Activated T-cell treated with anti-CD3 and anti-CD28 coated beads, Interleukin-2, amount 50 U/mL, for 4 hours (primary cell): ENCODE measurements at regions not wholly inside any gene's neighbourhood (a gene's known extent, or its start where the extent isn't known, plus 50 kb on each side); places are given as distances from the start of the nearest gene placed in this dataset.

Source experiments
- ATAC-seq, 2 donors: fragments of 200-7000 bp; cut with Tn5 transposase; one replicate each; pipeline ENCODE4 v1.10.0; 2021
- DNase-seq: peaks from one replicate; pipeline ENCODE4 v3.0.0-alpha.2; 2020
- H3K27me3 Mint-ChIP-seq: one replicate; pipeline ENCODE4 v1.8.0; 2021; ENCODE audit warnings: low read depth, mixed read lengths
- H3K36me3 Mint-ChIP-seq: one replicate; pipeline ENCODE4 v1.8.0; 2022; ENCODE audit warnings: mixed read lengths; ENCODE audit not compliant: insufficient read depth
- H3K4me1 Mint-ChIP-seq: one replicate; pipeline ENCODE4 v1.8.0; 2021; ENCODE audit warnings: low read depth, mixed read lengths
- H3K4me3 Mint-ChIP-seq: one replicate; pipeline ENCODE4 v1.8.0; 2021; ENCODE audit warnings: mild to moderate bottlenecking, moderate library complexity, mixed read lengths
- H3K9me3 Mint-ChIP-seq: one replicate; pipeline ENCODE4 v1.8.0; 2021; ENCODE audit warnings: mixed read lengths

DNA sequence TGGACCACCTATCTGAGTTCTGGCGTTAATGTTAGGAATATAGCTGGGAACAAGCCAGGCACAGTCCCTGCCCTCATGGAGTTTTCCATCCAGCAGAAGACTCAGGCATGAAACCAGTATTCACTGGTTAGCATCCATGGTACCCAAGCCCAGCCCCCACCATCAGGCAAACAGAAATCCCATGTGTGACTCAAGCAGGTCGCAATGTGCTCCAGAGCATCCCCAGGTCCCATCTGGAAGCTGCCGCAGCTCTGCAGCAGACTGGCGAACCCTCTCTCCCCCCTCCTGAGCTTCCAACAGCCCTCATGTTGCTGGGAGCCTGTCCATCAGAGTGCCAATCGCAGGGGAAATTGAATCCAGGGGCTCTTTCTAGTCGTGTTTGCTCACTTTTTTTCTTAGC is 174.2 kb downstream of the RRAGC start:
- Mint-ChIP-seq H3K4me3 (no peak overlapping the region), H3K27me3 (peaks cover 32% of the 10 kb centered on the region), H3K9me3 (no peaks in the 10 kb centered on the region), H3K4me1 (no peaks in the 10 kb centered on the region), H3K36me3 (no peaks in the 10 kb centered on the region)
- ATAC-seq (no peak), DNase-seq (no peak)

DNA sequence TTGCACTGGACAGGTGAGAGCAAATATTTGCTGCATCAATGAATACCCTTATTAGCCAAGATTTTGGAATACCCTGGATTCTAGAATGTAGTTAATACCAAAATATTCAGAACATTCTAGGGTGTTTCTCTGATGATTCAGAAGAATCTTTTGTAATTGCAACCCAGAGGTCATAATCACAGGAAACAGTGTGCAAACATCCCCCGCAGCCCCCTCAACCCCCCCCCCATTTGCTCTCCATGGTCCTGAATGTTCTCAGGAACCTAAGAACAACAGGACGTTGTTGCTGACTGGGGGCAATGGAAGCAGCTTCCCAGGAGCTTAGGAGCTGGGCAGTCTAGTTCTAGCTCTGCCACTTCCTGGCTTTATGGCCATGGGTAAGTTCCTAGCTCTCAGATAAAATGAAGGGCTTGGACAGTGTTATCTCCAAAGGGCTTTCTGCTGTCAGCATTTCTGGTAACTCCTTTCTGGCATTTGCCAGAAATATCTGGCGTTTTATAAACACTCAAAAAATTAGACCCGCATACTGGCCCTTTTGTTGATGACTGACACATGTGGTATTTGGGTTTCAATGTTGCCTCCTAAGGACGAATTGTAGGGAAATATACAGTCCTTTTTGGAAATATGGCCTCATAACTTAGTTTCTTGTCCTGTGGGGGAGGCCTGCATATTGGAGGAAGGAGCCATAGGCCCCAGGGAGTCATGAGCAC is 178.6 kb downstream of the RRAGC start:
- no peaks in the 10 kb centered on the region for H3K36me3 Mint-ChIP-seq
- H3K4me1 Mint-ChIP-seq, result no peaks in the 10 kb centered on the region
- no peak overlapping the region for H3K4me3 Mint-ChIP-seq
- DNase-seq (no peak), ATAC-seq (no peak)
- peaks cover 5% of the 10 kb centered on the region for H3K27me3 Mint-ChIP-seq
- H3K9me3 Mint-ChIP-seq, result no peaks in the 10 kb centered on the region

DNA sequence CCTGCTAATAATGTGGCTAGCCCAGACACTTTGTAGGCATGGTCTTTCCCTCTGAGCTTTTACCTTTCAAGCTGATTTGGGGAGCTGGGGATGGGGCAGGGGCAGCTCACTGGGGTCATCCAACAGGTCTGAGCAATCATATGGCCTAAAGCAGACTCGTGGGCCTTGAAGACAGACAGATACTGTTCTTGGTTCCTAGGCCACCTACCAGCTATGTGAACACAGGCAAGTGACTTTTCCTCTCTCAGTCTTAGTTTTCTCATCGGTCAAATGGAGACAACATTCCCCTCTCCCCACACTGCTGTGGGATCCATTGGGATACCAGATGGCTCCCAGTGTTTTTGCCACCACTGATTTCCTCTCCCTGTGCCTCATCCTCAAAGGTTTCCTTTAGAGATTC is 181.8 kb downstream of the RRAGC start:
- Mint-ChIP-seq H3K36me3 (no peaks in the 10 kb centered on the region), H3K27me3 (peaks cover 3% of the 10 kb centered on the region), H3K9me3 (no peaks in the 10 kb centered on the region), H3K4me3 (no peak overlapping the region), H3K4me1 (no peaks in the 10 kb centered on the region)
- DNase-seq (no peak), ATAC-seq (no peak)

DNA sequence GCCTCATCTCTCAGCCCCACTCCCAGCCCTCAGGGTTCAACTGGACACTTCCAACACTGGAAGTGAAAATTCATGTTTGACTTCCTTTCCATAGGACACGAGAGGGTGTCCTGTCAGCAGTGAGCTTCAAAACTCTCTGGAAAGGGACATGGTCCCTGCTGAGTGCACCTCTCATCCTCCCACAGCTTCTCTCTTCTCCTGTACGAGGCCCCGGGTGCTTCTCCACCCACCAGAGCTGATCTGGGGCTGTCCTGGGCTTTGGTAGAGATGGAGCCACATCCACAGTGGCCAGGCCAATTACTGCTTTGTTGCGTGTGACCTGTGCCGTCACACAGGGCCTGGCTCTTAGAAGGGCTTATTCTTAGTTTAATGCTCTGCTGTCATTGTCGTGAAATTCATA is 182.3 kb downstream of the RRAGC start:
- Mint-ChIP-seq H3K36me3 (no peaks in the 10 kb centered on the region), H3K9me3 (no peaks in the 10 kb centered on the region), H3K27me3 (peaks cover 3% of the 10 kb centered on the region), H3K4me3 (no peak overlapping the region), H3K4me1 (no peaks in the 10 kb centered on the region)
- DNase-seq (no peak), ATAC-seq (no peak)

DNA sequence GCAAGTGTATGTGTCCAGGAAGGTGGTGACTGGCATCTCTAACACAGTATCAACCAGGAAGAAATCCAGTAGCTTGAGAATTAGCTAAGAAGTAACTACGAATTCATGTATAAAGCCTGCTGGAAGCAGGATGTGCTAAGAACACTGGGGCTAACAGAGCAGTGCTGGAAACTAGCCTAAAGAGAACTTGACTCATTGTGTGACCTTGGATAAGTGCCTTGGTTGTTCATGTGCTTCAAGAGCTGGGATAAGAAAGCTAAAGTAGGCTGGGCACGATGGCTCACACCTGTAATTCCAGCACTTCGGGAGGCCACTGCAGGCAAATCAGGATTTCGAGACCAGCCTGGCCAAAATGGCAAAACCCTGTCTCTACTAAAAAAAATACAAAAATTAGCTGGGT is 186.9 kb downstream of the RRAGC start:
- peaks cover 3% of the 10 kb centered on the region for H3K9me3 Mint-ChIP-seq
- DNase-seq (no peak), ATAC-seq (no peak)
- H3K36me3 Mint-ChIP-seq, result no peaks in the 10 kb centered on the region
- peaks cover 20% of the 10 kb centered on the region for H3K27me3 Mint-ChIP-seq
- H3K4me3 Mint-ChIP-seq, result no peak overlapping the region
- no peaks in the 10 kb centered on the region for H3K4me1 Mint-ChIP-seq

DNA sequence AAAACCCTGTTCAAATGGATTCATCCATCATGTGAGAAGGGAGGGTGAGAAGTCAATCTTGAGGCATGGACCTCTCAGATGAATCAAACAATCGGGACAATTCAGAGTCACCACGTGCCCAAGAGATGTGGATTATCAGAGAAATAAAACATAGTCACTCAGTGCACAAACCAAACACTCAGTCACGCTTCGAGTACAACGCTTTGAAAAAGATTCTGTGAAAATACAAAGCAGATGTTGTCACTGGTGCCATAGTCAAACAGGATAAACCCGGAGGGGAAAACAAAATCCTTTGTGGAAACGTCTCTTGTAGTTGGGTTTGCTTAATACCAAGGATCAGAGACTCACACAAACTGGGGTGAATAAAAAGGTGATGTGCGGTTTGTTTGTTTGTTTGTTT is 188.4 kb downstream of the RRAGC start:
- H3K9me3 Mint-ChIP-seq, result peaks cover 3% of the 10 kb centered on the region
- no peaks in the 10 kb centered on the region for H3K36me3 Mint-ChIP-seq
- no peak for ATAC-seq
- H3K27me3 Mint-ChIP-seq, result peaks cover 20% of the 10 kb centered on the region
- DNase-seq, result no peak
- H3K4me3 Mint-ChIP-seq, result no peak overlapping the region
- no peaks in the 10 kb centered on the region for H3K4me1 Mint-ChIP-seq

DNA sequence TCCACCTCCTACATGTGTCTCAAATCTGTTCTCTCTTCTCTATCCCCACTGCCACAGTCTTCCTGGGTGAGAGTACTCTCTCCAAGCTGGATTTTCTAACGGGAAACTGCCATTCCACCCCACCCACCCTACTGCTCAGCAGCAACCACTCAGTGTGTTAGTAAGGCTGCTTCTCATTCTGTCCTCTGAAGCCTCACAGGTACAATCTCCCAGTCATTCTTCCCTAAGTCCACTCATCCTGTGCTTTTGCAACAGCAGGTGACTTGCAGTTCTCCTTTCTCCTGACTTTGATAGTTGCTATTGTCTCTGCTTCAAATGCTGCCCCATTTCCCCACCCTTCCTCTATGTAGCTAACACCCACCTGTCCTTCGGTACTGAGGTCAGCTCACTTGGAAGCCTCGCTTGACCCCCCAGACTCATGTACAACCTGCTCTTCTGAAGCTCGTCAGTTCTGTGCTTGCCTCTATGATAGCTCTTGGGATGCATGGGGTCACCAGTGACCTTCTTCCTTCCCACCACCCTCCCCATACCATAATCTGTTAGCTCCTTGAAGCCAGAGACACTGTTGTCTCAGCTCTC is 188.9 kb downstream of the RRAGC start:
- no peak for ATAC-seq
- peaks cover 20% of the 10 kb centered on the region for H3K27me3 Mint-ChIP-seq

DNA sequence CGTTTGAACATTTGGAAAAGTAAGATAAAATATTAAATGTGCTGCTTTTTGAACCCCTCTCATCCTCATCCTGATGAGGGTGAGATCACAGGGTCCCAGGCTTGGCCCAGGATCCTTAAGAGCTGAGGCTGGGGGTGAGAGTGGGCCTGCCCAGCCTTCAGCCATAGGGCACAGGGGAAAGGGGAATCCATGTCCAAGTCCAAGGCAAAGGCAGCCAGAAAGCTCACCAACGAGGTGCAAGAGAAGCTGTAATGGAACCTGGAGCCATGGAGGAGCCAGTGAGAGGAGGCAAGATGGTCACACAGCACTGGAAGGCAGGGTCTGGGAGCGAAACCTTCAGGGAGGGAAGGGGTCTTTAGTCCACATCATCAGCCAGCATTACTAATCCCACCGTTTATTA is 191.9 kb downstream of the RRAGC start:
- H3K4me3 Mint-ChIP-seq, result no peak overlapping the region
- DNase-seq (no peak), ATAC-seq (no peak)
- H3K9me3 Mint-ChIP-seq, result peaks cover 8% of the 10 kb centered on the region
- H3K4me1 Mint-ChIP-seq, result no peaks in the 10 kb centered on the region
- H3K36me3 Mint-ChIP-seq, result no peaks in the 10 kb centered on the region
- peaks cover 34% of the 10 kb centered on the region for H3K27me3 Mint-ChIP-seq

More for the DNA sequence above, 188.9 kb downstream of the RRAGC start:
- Mint-ChIP-seq H3K36me3 (no peaks in the 10 kb centered on the region), H3K9me3 (peaks cover 3% of the 10 kb centered on the region), H3K4me1 (no peaks in the 10 kb centered on the region), H3K4me3 (no peak overlapping the region)
- DNase-seq, result no peak

DNA sequence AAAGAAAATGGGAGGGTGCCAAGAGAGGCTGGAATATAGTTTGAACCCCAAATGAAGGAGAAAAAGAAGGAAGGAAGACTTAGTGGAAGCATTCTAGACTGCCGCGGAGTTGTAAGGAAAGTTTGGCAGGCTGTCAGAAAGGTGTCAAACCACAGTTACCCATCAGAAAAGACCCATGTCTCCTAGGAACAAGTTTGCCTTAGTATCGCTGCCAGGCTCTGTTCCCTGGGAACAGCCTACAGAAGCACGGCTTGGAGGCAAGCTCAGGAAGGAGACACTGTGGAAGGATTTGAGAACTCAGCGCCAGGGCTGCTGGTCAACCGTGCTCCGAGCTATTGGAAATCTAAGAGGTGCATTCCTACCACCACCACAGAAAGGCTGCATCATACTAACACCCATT is 197.4 kb downstream of the RRAGC start:
- peaks cover 12% of the 10 kb centered on the region for H3K9me3 Mint-ChIP-seq
- no peaks in the 10 kb centered on the region for H3K4me1 Mint-ChIP-seq
- ATAC-seq, result no peak
- no peak for DNase-seq
- H3K4me3 Mint-ChIP-seq, result no peak overlapping the region
- no peaks in the 10 kb centered on the region for H3K36me3 Mint-ChIP-seq
- H3K27me3 Mint-ChIP-seq, result peaks cover 39% of the 10 kb centered on the region

- H3K27me3 Mint-ChIP-seq, result peaks cover 36% of the 10 kb centered on the region
- H3K36me3 Mint-ChIP-seq, result no peaks in the 10 kb centered on the region
- DNase-seq (no peak), ATAC-seq (no peak)
- H3K4me1 Mint-ChIP-seq, result no peaks in the 10 kb centered on the region
- H3K9me3 Mint-ChIP-seq, result peaks cover 7% of the 10 kb centered on the region
- no peak overlapping the region for H3K4me3 Mint-ChIP-seq
Observed at GRCh38 chr1:38658883-38659282, 200.7 kb downstream of the RRAGC start.

DNA sequence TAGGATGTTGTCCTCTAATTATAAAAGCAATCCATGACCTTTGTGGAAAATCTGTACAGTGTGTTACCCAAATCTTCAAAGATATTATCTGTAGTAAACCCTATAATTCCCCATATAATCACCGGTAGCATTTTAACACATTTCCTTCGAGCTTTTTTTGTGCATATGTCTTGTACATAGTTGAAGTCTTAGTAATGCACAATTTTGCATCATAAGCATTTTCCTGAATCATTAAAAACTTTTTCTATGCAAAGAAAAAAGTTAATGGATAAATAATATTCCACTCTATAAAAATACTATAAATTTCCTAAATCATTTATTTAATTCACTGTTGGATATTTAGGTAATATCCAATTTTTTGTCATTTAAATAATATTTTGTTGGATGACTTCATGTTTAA is 201.7 kb downstream of the RRAGC start:
- Mint-ChIP-seq H3K27me3 (peaks cover 34% of the 10 kb centered on the region), H3K36me3 (no peaks in the 10 kb centered on the region), H3K4me3 (no peak overlapping the region), H3K4me1 (no peaks in the 10 kb centered on the region), H3K9me3 (peaks cover 7% of the 10 kb centered on the region)
- DNase-seq (no peak), ATAC-seq (no peak)

DNA sequence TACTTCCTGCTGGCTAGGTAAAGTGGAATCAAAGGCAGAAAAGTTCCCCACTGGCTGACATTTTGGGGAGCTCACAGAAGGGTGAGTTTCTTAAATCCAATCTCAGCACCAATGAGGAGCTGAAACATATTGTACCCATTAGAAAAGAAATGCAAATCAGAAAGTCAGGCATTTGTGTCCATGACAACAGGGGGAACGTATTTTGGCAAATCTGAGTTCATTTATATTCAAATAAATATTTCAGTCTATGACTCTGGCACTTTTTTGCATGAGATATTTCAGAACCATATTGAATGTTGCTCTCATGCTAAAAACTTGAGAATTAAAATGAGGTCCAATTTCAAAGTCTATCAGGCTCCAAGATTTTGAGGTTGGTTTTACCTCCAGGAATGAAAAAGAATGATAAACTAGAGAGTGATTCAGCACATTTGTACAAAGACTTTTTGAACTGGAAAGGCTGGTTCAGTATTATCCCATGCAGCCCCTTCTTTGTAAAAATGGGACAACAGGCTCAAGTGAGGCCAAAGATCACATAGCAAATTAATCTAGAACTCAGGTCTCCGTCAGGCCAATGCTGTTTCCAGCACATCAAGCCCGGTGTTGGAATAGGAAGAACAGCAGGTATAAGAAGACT is 202.2 kb downstream of the RRAGC start:
- Mint-ChIP-seq H3K36me3 (no peaks in the 10 kb centered on the region), H3K4me3 (no peak overlapping the region), H3K27me3 (peaks cover 32% of the 10 kb centered on the region), H3K9me3 (peaks cover 7% of the 10 kb centered on the region), H3K4me1 (no peaks in the 10 kb centered on the region)
- DNase-seq (no peak), ATAC-seq (no peak)

GRCh38 chr1:38656726-38657125 is 202.8 kb downstream of the RRAGC start:
- DNase-seq (no peak), ATAC-seq (no peak)
- Mint-ChIP-seq H3K4me3 (no peak overlapping the region), H3K27me3 (peaks cover 30% of the 10 kb centered on the region), H3K4me1 (no peaks in the 10 kb centered on the region), H3K36me3 (no peaks in the 10 kb centered on the region), H3K9me3 (peaks cover 7% of the 10 kb centered on the region)

GRCh38 chr1:38652217-38652616 is 207.4 kb downstream of the RRAGC start:
- H3K4me3 Mint-ChIP-seq, result no peak overlapping the region
- H3K27me3 Mint-ChIP-seq, result peaks cover 24% of the 10 kb centered on the region
- DNase-seq, result no peak
- no peaks in the 10 kb centered on the region for H3K36me3 Mint-ChIP-seq
- no peak for ATAC-seq
- no peaks in the 10 kb centered on the region for H3K9me3 Mint-ChIP-seq
- no peaks in the 10 kb centered on the region for H3K4me1 Mint-ChIP-seq

DNA sequence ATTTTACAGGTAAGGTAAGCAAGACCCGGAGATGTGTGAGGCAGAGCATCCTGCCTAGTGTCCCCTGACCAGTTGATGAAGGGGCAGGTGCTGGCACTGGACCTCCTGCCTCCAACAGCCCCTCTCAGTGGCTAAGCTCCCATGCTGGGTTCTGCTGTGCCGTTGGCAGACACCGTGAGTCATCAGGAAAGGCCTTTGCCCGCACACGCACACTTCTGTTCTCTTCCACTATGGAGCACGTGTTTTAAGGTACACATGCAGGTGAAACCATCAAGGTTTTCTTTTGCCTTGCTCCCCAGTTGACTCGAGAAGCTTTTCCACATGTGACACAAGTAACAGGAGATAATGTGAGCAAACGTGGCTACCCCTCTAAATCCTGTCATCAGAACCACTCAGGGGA is 207.9 kb downstream of the RRAGC start:
- no peak for ATAC-seq
- Mint-ChIP-seq H3K27me3 (peaks cover 24% of the 10 kb centered on the region), H3K4me3 (no peak overlapping the region), H3K4me1 (no peaks in the 10 kb centered on the region), H3K9me3 (no peaks in the 10 kb centered on the region), H3K36me3 (no peaks in the 10 kb centered on the region)
- DNase-seq, result no peak
